Liver (tissue), 7 donors: ENCODE measurements at regions not wholly inside any gene's neighbourhood (a gene's known extent, or its start where the extent isn't known, plus 50 kb on each side); places are given as distances from the start of the nearest gene placed in this dataset.

Experiments used
- DNase-seq: peaks from one replicate; pipeline ENCODE4 v3.0.0-alpha.2; 2017; ENCODE audit warnings: low spot score
- H3K27ac ChIP-seq, 2 donors: one replicate each; pipeline ENCODE4 v1.7.0; 2013; ENCODE audit warnings: inconsistent platforms in 2 of 2, low read length in 2 of 2, control low read depth in 1 of 2, low read depth in 1 of 2, mild to moderate bottlenecking in 1 of 2
- H3K27me3 ChIP-seq, 4 donors: one replicate each; pipeline versions ENCODE4 v1.6.1 to v1.7.0; 2013; ENCODE audit warnings: low read length in 3 of 4, inconsistent platforms in 1 of 4, mild to moderate bottlenecking in 1 of 4, moderate library complexity in 1 of 4; ENCODE audit not compliant: control insufficient read depth in 4 of 4, insufficient read depth in 4 of 4
- H3K36me3 ChIP-seq, 4 donors: one replicate each; pipeline versions ENCODE4 v1.6.1 to v1.7.0; 2013; ENCODE audit warnings: low read length in 3 of 4, mild to moderate bottlenecking in 3 of 4, low read depth in 1 of 4, moderate library complexity in 1 of 4; ENCODE audit not compliant: control insufficient read depth in 4 of 4, insufficient read depth in 3 of 4
- H3K4me1 ChIP-seq, 4 donors: one replicate each; pipeline versions ENCODE4 v1.6.1 to v1.7.0; 2013; ENCODE audit warnings: low read length in 3 of 4, mild to moderate bottlenecking in 3 of 4, moderate library complexity in 1 of 4; ENCODE audit not compliant: control insufficient read depth in 4 of 4, insufficient read depth in 4 of 4
- H3K4me3 ChIP-seq, 3 donors: one replicate each; pipeline versions ENCODE4 v1.6.1 to v1.7.0; 2013; ENCODE audit warnings: low read length in 3 of 3, control low read depth in 1 of 3, low read depth in 1 of 3, mild to moderate bottlenecking in 1 of 3
- H3K9ac ChIP-seq, 2 donors: one replicate each; pipeline ENCODE4 v1.7.0; 2013; ENCODE audit warnings: low read length in 2 of 2, mild to moderate bottlenecking in 2 of 2, moderate library complexity in 2 of 2, control low read depth in 1 of 2, low read depth in 1 of 2
- H3K9me3 ChIP-seq, 4 donors: one replicate each; pipeline versions ENCODE4 v1.6.1 to v1.7.0; 2013; ENCODE audit warnings: low read length in 3 of 4; ENCODE audit not compliant: control insufficient read depth in 4 of 4
- EGR1 ChIP-seq, 2 donors: IDR thresholded peaks; 2 replicates each; pipeline ENCODE4 v1.6.1; 2016 to 2018; ENCODE audit warnings: antibody characterized with exemption in 2 of 2, low read depth in 2 of 2
- FOXA1 ChIP-seq: IDR thresholded peaks from 2 replicates; pipeline ENCODE4 v1.6.1; 2016; ENCODE audit warnings: antibody characterized with exemption
- FOXA2 ChIP-seq: IDR thresholded peaks from 2 replicates; pipeline ENCODE4 v1.6.1; 2016; ENCODE audit warnings: antibody characterized with exemption
- HNF4A ChIP-seq, 2 donors: conservative IDR thresholded peaks; 2 replicates each; pipeline ENCODE4 v1.6.1; 2016; ENCODE audit warnings: antibody characterized with exemption in 2 of 2, mild to moderate bottlenecking in 2 of 2
- JUND ChIP-seq, 2 donors: IDR thresholded peaks; 2 replicates each; pipeline ENCODE4 v1.6.1; 2016; ENCODE audit warnings: antibody characterized with exemption in 2 of 2
- MAX ChIP-seq: IDR thresholded peaks from 2 replicates; pipeline ENCODE4 v1.6.1; 2016; ENCODE audit warnings: antibody characterized with exemption
- NR2F2 ChIP-seq: IDR thresholded peaks from 2 replicates; pipeline ENCODE4 v1.6.1; 2016; ENCODE audit warnings: antibody characterized with exemption
- RAD21 ChIP-seq, 2 donors: IDR thresholded peaks; 2 replicates each; pipeline ENCODE4 v1.6.1; 2016; ENCODE audit warnings: antibody characterized with exemption in 2 of 2, mild to moderate bottlenecking in 2 of 2
- RXRA ChIP-seq, 2 donors: IDR thresholded peaks; 2 replicates each; pipeline ENCODE4 v1.6.1; 2017 to 2018; ENCODE audit warnings: antibody characterized with exemption in 2 of 2, mild to moderate bottlenecking in 1 of 2
- YY1 ChIP-seq: IDR thresholded peaks from 2 replicates; pipeline ENCODE4 v1.6.1; 2016; ENCODE audit warnings: antibody characterized with exemption, mild to moderate bottlenecking
- ZBTB33 ChIP-seq: IDR thresholded peaks from 2 replicates; pipeline ENCODE4 v1.6.1; 2016; ENCODE audit warnings: antibody characterized with exemption
- WGBS: extraction: QIAGEN DNeasy Blood & Tissue Kit; methylation state at CpG from one replicate; pipeline ENCODE4 v1.1.7; 2013; 5-methylcytosine and 5-hydroxymethylcytosine counted together
- donor health status: healthy.
- donor health status: healthy.
- donor health status: healthy.
- donor health status: healthy.

- TF ChIP-seq NR2F2 = no peak
- no peak for TF ChIP-seq EGR1 (IDR thresholded peaks at IDR 0.05; ENCODE audit: low read depth in 2 of 2)
- TF ChIP-seq FOXA1 = no peak
These were observed 93.8 kb upstream of the TMPRSS2 start (continued) for GRCh38 chr21:41601573-41602368.

GRCh38 chr21:41600961-41601572 is 93.1 kb upstream of the TMPRSS2 start:
- Histone ChIP-seq H3K9me3 (no peaks in the 10 kb centered on the region), H3K4me1 (peaks cover 0 to 2% (median 0%) of the 10 kb centered on the region in 4 donors), H3K9ac (no peak overlapping the region), H3K27me3 (no peaks in the 10 kb centered on the region), H3K4me3 (no peak overlapping the region), H3K27ac (no peak overlapping the region), H3K36me3 (no peaks in the 10 kb centered on the region)
- TF ChIP-seq MAX (no peak), YY1 (no peak)
- no peak for DNase-seq
- WGBS = 93% methylated on average over 10 of the region's 10 CpGs

GRCh38 chr21:41600556-41600955 is 92.6 kb upstream of the TMPRSS2 start:
- no peak for DNase-seq
- no peak overlapping the region for H3K9ac ChIP-seq
- H3K36me3 ChIP-seq = no peaks in the 10 kb centered on the region
- no peaks in the 10 kb centered on the region for H3K9me3 ChIP-seq
- H3K4me1 ChIP-seq = peaks cover 0 to 2% (median 0%) of the 10 kb centered on the region in 4 donors
- no peak overlapping the region for H3K27ac ChIP-seq
- no peak for TF ChIP-seq JUND (IDR thresholded peaks at IDR 0.05)
- TF ChIP-seq HNF4A (conservative IDR thresholded peaks at IDR 0.05) = no peak
- TF ChIP-seq RAD21 (IDR thresholded peaks at IDR 0.05) = no peak
- H3K27me3 ChIP-seq = no peaks in the 10 kb centered on the region
- WGBS = 91% methylated on average over 9 of the region's 9 CpGs
- no peak overlapping the region for H3K4me3 ChIP-seq

- no peak for TF ChIP-seq FOXA2
- no peaks in the 10 kb centered on the region for H3K4me1 ChIP-seq
- WGBS = 93% methylated on average over 7 of the region's 7 CpGs
- H3K27ac ChIP-seq = no peak overlapping the region
- no peaks in the 10 kb centered on the region for H3K9me3 ChIP-seq
- no peaks in the 10 kb centered on the region for H3K36me3 ChIP-seq
- no peak overlapping the region for H3K9ac ChIP-seq
- no peaks in the 10 kb centered on the region for H3K27me3 ChIP-seq
- H3K4me3 ChIP-seq = no peak overlapping the region
- DNase-seq = no peak
These were observed 92.2 kb upstream of the TMPRSS2 start for GRCh38 chr21:41600116-41600515.

- no peaks in the 10 kb centered on the region for H3K4me1 ChIP-seq
- no peak for DNase-seq
These were observed 90.8 kb upstream of the TMPRSS2 start for GRCh38 chr21:41598561-41599431.

More at GRCh38 chr21:41598561-41599431, 90.8 kb upstream of the TMPRSS2 start:
- WGBS = 68% methylated on average over 21 of the region's 21 CpGs
- Histone ChIP-seq H3K27me3 (no peaks in the 10 kb centered on the region), H3K9ac (no peak overlapping the region), H3K4me3 (no peak overlapping the region), H3K27ac (no peak overlapping the region), H3K36me3 (no peaks in the 10 kb centered on the region), H3K9me3 (no peaks in the 10 kb centered on the region)
- peak in 1 of 2 donors; percentile 33 for TF ChIP-seq HNF4A (conservative IDR thresholded peaks at IDR 0.05)
- TF ChIP-seq ZBTB33 = no peak
- TF ChIP-seq NR2F2 = no peak
- peak in 1 of 2 donors; percentile 39 for TF ChIP-seq RXRA (IDR thresholded peaks at IDR 0.05)
